Tibial nerve (tissue), 4 donors: ENCODE measurements at regions not wholly inside any gene's neighbourhood (a gene's known extent, or its start where the extent isn't known, plus 50 kb on each side); places are given as distances from the start of the nearest gene placed in this dataset.
"Not testable (repeated sequence)": the region's sequence is repeated elsewhere in the genome, so short reads cannot be mapped to it uniquely, and the experiment has no call there.

Experiments used
- DNase-seq, 2 donors: peaks; one replicate each; pipeline ENCODE4 v3.0.0-alpha.2; 2019; ENCODE audit warnings: low spot score in 2 of 2
- H3K27ac ChIP-seq, 4 donors: fragments of 200-600 bp; sonication (generic) in 3 of 4; one replicate each; pipeline ENCODE4 v1.5.1; 2017 to 2019; ENCODE audit warnings: mild to moderate bottlenecking in 1 of 4
- H3K27me3 ChIP-seq, 2 donors: fragments of 200-600 bp; sonication (generic) in 1 of 2; one replicate each; pipeline versions ENCODE4 v1.5.1 to v1.6.0; 2017 to 2019
- H3K36me3 ChIP-seq, 3 donors: fragments of 200-600 bp; sonication (generic); one replicate each; pipeline ENCODE4 v1.5.1; 2018 to 2019
- H3K4me1 ChIP-seq, 4 donors: fragments of 200-600 bp; sonication (generic) in 3 of 4; one replicate each; pipeline ENCODE4 v1.5.1; 2017 to 2019
- H3K4me3 ChIP-seq, 4 donors: fragments of 200-600 bp; sonication (generic) in 3 of 4; one replicate each; pipeline ENCODE4 v1.5.1; 2017 to 2019; ENCODE audit warnings: mild to moderate bottlenecking in 1 of 4, moderate library complexity in 1 of 4
- H3K9me3 ChIP-seq, 4 donors: fragments of 200-600 bp; sonication (generic) in 3 of 4; one replicate each; pipeline ENCODE4 v1.5.1; 2017 to 2019
- CTCF ChIP-seq, 5 experiments: fragments of 200-600 bp in 3 of 5; fragments of 450-650 bp in 2 of 5; sonication (generic) in 3 of 5; IDR thresholded peaks; one replicate each; pipeline ENCODE4 v1.5.1; 2016 to 2019; ENCODE audit warnings: antibody characterized with exemption in 5 of 5, mild to moderate bottlenecking in 3 of 5, moderate library complexity in 2 of 5
- EP300 ChIP-seq, 2 donors: sonication (generic); formaldehyde crosslinking; IDR thresholded peaks; one replicate each; pipeline ENCODE4 v1.6.1; 2017; ENCODE audit warnings: antibody characterized with exemption in 2 of 2, mild to moderate bottlenecking in 1 of 2
- POLR2A ChIP-seq, 2 donors: fragments of 450-650 bp; IDR thresholded peaks; one replicate each; pipeline ENCODE4 v1.6.1; 2017; ENCODE audit warnings: antibody characterized with exemption in 2 of 2, mild to moderate bottlenecking in 2 of 2, moderate library complexity in 2 of 2
- WGBS, 2 donors: methylation state at CpG; one replicate each; pipeline ENCODE4 v1.1.5; 2018; 5-methylcytosine and 5-hydroxymethylcytosine counted together

GRCh38 chr2:106004851-106005250 is 189.2 kb downstream of the UXS1 start:
- Histone ChIP-seq H3K4me1 (no peaks in the 10 kb centered on the region), H3K27ac (no peak overlapping the region), H3K36me3 (no peaks in the 10 kb centered on the region), H3K4me3 (no peak overlapping the region), H3K9me3 (peaks cover 0 to 64% (median 7%) of the 10 kb centered on the region in 4 donors), H3K27me3 (no peaks in the 10 kb centered on the region)
- DNase-seq = no peak
- WGBS, 2 donors = 86 to 97% methylated on average over 1 of the region's 1 CpG
- TF ChIP-seq EP300 (IDR thresholded peaks at IDR 0.05) = no peak
- TF ChIP-seq CTCF (IDR thresholded peaks at IDR 0.05) = no peak
- no peak for TF ChIP-seq POLR2A (IDR thresholded peaks at IDR 0.05)

GRCh38 chr2:105999211-105999989 is 194.7 kb downstream of the UXS1 start:
- H3K36me3 ChIP-seq = no peaks in the 10 kb centered on the region
- TF ChIP-seq EP300 (IDR thresholded peaks at IDR 0.05) = no peak
- TF ChIP-seq CTCF (IDR thresholded peaks at IDR 0.05) = no peak
- TF ChIP-seq POLR2A (IDR thresholded peaks at IDR 0.05) = no peak
- H3K4me1 ChIP-seq = no peaks in the 10 kb centered on the region
- no peaks in the 10 kb centered on the region for H3K27me3 ChIP-seq
- H3K9me3 ChIP-seq = peaks cover 0 to 45% (median 5%) of the 10 kb centered on the region in 4 donors
- DNase-seq = no peak
- WGBS, 2 donors = 50 to 69% methylated on average over 6 of the region's 6 CpGs
- no peak overlapping the region for H3K4me3 ChIP-seq
- H3K27ac ChIP-seq = no peak overlapping the region

- H3K9me3 ChIP-seq = peaks cover 0 to 48% (median 5%) of the 10 kb centered on the region in 4 donors
Measured at GRCh38 chr2:105997711-105998110, 196.4 kb downstream of the UXS1 start.

GRCh38 chr2:105990624-105991023 is 203.5 kb downstream of the UXS1 start:
- Histone ChIP-seq H3K4me1 (no peaks in the 10 kb centered on the region), H3K4me3 (no peak overlapping the region), H3K9me3 (peaks cover 0 to 49% (median 8%) of the 10 kb centered on the region in 4 donors), H3K27ac (no peak overlapping the region), H3K36me3 (no peaks in the 10 kb centered on the region), H3K27me3 (no peaks in the 10 kb centered on the region)
- TF ChIP-seq POLR2A (IDR thresholded peaks at IDR 0.05) = no peak
- no peak for TF ChIP-seq CTCF (IDR thresholded peaks at IDR 0.05)
- no peak for DNase-seq
- 75 to 86% methylated on average over 6 of the region's 6 CpGs for WGBS, 2 donors

More at GRCh38 chr2:105997711-105998110, 196.4 kb downstream of the UXS1 start:
- no peak for DNase-seq
- no peak overlapping the region for H3K27ac ChIP-seq
- H3K27me3 ChIP-seq = no peaks in the 10 kb centered on the region
- H3K36me3 ChIP-seq = no peaks in the 10 kb centered on the region
- TF ChIP-seq EP300 (IDR thresholded peaks at IDR 0.05) = no peak
- no peak for TF ChIP-seq POLR2A (IDR thresholded peaks at IDR 0.05)
- no peak for TF ChIP-seq CTCF (IDR thresholded peaks at IDR 0.05)
- 97 to 100% methylated on average over 2 of the region's 2 CpGs for WGBS, 2 donors
- no peaks in the 10 kb centered on the region for H3K4me1 ChIP-seq
- H3K4me3 ChIP-seq = no peak overlapping the region

GRCh38 chr2:105989803-105990202 is 204.3 kb downstream of the UXS1 start:
- not testable (repeated sequence) for H3K4me1 ChIP-seq, H3K27me3 ChIP-seq, H3K27ac ChIP-seq, H3K36me3 ChIP-seq, DNase-seq, H3K4me3 ChIP-seq
- peaks cover 0 to 41% (median 7%) of the 10 kb centered on the region in 4 donors for H3K9me3 ChIP-seq
- WGBS, 2 donors = 44 to 83% methylated on average over 2 of the region's 2 CpGs
